ENCODE measurements at regions not wholly inside any gene's neighbourhood (a gene's known extent, or its start where the extent isn't known, plus 50 kb on each side); places are given as distances from the start of the nearest gene placed in this dataset.

DNA sequence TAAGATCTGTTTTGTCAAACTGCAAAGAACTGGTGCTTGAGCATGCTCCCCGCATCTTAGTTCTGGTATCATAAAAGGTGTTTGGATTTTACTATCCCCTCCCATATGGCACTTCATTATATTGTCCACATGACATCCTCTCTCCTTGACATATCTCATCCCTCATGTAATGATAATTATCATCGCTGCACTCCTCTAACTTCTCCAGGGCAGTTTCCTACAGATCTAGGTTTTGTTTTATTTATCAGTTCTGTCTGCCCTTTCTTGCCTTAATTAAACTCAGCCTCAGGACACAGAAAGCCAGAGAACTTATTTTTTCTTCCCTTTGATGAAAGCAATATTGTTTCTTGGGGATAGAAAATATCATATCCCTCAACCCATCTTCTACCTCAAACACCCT lies 129.6 kb upstream of the DDX18 start:
- no peak for DNase-seq

DNA sequence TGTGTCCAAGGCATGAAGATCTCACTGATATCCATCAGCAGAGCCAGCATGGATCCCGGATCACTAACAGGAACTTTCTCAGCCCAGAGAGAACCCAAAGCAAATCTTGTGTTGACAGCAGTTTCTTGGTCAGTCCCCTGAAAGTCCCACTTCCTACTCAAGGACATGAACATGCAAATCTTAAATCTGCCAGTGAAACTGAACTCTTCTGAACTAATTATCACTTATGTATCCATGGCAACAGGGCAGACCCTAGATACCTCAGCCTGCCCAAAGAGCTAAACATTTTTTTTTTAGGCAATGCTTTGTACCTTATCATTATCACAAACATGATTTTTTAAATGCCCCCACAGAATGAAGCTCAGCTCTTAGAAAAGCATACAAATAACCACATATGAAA lies 127.8 kb upstream of the DDX18 start:
- DNase-seq, result no peak

DNA sequence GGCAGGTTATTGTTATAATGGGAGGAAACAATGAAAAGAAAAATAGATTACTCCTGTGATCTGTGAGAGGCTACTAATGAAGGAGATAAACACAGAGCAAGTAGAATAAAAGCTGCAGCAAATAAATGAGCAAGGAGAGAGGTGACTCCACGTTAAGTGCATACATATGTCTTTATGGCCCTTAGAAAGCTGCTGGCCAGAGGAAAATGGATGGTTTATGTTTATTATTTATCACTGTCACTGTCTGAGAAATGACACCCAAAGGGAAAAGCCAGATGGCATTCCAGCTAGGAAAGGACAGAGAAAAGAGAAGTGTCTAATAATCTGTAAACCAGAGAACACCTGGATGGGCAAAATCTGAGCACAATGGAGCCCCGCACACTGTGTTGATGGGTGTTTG lies 122.9 kb upstream of the DDX18 start:
- peak; percentile 56 for DNase-seq

DNA sequence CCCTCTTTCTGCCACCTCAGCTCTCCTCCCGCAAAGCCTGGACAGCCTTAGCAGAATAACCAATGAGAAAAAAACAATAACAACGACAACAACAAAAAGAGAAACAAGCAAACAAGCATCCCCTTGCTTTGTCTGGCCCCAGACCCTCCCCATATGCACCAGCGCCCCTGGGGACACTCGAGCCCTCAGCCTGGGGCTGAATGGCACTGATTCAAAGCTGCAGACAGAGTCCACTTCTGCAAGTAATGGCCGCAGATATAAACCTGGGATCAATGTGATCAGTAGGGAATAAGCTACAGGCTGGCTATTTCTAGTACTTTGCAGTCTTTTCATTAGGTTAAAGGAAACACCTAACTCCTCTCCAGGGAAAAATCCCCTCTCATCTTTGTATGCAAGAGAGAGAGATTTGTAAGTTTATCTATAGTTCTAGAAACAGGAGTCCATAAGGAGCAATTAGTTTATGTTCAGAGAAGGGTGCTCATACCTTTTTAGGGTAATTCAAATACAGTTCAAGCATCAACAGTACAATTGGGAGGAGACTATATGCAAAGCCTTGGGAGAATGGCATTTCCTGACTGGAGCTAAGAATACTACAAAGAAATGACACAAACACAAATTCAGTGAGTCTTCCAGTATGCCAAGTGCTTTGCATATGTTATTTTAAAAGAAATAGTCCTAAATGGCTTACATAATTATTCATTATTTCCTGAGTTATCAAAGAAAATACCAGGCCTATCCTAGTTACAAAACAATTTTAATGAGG lies 122.3 kb upstream of the DDX18 start:
- DNase-seq, result peak; percentile 73

DNA sequence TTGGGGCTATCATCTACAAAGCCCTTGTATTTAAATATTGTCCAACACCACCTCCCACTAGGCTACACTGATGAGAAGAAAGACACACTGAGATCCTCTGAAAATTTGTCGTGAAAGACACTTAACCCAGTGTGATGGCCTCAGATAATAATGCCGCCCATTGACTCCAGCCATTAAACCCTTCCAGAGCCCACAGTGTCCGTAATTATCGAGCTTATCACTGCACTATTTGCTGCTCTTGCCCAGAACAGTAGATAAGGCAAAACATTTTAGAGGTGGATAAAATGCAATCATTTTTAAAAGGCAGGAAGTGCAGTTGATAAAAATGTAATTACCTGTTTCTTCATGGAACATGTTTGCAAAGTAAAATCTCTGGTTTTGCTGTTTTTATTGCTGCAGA lies 121.3 kb upstream of the DDX18 start:
- peak; percentile 15 for DNase-seq

DNA sequence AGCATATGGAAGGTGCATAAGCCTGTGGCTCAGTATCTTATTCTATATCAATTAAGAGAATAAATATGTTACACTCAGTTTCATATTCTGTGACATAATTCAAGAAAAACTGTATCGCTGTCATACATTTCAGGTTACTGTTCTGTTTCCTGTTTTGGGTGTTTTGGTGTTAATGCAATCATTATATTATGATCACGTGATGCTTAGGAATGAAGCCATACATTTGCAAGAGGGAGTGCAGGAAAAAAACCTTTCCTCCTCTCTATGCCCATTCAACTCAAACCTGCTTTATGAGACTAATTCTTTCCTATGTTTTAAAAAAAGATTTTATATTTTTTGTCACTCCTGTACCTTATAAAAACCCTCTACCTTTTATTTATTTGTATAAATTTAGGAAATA lies 120.8 kb upstream of the DDX18 start:
- DNase-seq, result no peak

DNA sequence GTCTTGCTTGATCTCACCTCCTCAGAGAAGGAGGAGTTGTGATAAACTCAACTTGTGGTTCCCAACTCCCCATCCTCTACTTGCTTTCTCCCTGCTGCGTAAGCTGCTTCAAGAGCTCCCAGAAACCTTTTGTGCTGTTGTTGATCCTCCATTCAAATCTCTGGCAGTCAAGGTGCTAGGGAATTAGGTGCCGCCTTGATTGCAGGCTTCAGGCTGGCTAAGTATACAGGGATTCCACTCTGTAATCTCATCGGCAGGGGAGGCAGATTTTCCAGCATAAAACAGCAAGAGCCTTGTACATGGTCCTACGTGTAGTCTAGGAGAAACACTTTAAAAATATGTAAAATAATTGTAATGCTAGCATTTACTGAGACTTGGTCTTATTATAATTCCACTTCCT lies 116.2 kb upstream of the DDX18 start:
- DNase-seq, result no peak

DNA sequence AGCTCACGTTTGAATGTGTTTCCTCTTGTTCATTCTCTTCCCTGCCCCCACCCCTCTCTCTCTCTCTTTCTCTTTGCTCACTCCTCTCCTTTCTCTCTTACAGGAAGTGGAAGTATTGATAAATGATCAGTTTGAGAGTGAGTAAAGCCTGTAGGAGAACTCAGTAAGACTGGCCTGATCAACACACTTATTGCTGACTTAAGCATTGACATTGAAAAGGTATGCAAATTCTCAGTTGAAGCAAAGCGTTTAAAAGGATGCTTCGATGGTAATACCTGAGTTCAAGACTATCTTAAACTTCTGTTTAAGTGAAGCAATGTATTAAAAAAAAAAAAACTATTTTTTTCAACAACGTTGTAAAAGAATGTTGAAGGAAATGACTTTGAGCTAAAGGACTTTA lies 115.7 kb upstream of the DDX18 start:
- no peak for DNase-seq

DNA sequence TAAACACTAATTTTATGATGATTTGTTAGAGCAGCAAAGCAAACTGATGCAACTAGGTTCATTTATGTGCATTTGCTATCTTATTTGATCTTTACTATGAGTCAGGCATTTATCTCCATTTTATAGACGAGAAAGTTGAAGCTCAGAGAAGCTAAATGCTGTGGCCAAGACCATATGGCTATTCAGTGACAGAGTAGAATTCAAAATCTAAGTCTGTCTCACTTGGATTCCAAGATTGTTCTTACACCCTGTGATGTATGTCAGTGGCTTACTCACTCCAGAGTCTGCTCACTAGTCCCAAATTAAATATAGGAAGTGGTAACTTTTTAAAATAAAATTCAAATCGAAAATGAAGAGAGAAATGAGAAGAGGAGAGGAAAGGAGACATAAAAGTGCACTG lies 114.0 kb upstream of the DDX18 start:
- DNase-seq, result no peak

DNA sequence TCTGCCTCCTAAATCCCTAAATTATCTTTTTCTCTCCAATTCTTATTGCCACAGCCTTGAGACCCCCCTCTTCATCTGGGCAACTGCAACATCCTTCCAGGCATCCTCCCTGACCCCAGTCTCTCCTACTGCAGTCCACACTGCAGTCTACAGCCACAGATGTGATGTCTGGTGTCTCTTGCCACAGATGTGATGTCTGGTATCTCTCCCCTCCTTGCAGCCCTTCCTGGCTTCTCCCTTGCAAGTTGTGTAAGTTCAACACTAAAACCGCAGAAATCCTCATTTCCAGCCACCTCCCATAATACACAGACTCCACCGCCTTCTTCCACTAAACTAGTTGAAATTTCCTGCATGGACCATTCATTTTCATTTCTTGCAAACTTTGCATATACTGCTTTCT lies 113.1 kb upstream of the DDX18 start:
- no peak for DNase-seq

DNA sequence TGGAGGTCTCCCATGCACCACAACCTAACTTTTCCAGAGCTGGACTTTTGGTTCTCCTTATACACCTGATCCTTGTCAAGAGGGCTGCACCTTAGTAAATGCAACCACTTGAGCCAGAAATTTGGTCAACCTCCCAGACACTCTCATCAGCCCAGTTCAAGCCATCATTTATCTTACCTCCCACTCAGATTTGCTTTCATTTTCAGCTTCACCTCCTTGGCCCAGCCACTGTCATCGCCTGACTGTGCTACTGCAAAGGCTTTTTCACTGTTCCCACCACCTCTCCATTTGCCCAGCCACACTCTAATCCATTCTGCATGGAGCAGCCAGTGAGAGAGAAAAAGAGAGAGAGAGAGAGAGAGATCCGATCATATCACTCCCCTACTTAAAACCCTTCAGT lies 112.4 kb upstream of the DDX18 start:
- no peak for DNase-seq

DNA sequence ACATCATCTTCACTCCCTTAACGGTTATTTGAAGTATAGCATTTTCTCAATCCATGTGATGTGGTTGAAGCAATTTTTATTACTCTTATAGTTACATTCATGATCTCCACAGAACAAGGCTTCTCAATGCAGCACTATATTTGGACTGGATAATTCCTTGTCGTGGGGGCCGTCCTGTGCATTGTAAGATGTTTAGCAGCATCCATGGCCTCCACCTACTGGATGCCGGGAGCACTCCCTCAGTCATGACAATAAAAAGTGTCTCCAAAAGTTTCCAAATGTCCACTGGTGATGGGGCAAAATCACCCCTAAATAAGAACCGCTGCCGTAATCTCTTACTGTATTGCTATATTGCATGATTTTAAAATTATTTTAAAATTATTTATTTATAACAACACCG lies 110.6 kb upstream of the DDX18 start:
- no peak for DNase-seq

DNA sequence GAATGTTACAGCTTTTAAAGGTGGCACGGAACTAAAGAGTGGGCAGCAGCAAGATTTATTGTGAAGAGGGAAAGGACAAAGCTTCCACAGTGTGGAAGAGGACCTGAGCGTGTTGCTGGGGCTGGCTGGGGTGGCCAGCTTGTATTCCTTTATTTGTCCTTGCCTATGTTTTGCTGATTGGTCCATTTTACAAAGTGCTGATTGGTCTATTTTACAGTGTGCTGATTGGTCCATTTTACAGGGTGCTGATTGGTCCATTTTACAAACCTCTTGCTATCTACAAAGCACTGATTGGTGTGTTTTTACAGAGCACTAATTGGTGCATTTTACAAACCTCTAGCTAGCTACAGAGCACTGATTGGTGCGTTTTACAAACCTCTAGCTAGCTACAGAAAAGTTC lies 109.7 kb upstream of the DDX18 start:
- DNase-seq, result no peak

DNA sequence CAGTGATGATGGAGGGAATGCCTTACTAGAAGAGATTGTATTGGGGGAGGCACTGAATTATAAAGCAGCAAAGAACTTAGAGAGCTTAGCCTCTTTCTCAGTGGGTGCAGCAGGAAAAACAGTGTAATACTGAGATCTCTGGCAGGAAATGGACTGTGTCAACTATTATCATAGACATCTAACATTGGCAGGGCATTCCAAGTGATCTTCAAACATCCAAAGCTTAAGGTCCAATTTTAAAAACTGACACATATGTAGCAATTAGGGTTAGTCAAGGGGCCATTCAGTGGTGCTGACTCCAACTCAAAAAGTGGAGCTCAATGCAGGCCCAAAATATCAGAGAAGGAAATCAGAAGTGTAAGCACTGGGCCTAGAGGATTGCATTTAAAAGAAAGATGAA lies 106.6 kb upstream of the DDX18 start:
- DNase-seq, result no peak

DNA sequence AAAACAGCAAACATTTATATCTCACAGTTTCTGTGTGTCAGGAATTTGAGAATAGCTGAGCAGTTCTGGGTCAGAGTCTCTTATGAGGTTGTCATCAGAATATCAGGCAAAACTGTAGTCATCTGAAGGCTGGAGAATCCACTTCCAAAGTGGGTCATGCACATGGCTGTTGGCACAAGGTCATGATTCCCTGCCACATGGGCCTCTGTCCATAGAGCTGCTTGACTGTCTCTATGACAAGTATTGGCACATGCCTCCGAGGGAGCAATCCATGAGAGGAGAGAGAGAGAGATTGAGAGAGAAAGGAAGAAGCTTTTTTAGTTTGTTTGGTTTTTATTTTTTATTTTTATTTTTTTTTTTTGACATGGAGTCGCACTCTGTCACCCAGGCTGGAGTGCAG lies 101.8 kb upstream of the DDX18 start:
- no peak for DNase-seq

DNA sequence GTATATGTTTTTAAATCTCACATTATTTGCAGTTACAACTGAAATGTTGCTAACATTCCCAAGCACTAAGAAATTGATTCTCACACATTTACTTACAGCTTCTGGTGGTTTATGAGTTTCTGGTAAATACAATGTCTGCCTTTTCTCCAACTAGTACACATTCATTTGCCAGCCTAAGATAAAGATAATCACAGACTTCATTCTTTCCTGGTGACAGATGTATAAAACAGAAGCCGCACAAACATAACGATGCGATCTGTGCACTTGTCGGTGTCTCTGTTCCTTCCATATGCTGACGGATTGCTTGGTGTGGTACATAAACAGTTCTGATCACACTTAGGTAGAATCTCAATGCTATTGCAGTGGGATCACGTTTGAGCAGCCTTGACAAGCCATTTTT lies 100.4 kb upstream of the DDX18 start:
- no peak for DNase-seq

DNA sequence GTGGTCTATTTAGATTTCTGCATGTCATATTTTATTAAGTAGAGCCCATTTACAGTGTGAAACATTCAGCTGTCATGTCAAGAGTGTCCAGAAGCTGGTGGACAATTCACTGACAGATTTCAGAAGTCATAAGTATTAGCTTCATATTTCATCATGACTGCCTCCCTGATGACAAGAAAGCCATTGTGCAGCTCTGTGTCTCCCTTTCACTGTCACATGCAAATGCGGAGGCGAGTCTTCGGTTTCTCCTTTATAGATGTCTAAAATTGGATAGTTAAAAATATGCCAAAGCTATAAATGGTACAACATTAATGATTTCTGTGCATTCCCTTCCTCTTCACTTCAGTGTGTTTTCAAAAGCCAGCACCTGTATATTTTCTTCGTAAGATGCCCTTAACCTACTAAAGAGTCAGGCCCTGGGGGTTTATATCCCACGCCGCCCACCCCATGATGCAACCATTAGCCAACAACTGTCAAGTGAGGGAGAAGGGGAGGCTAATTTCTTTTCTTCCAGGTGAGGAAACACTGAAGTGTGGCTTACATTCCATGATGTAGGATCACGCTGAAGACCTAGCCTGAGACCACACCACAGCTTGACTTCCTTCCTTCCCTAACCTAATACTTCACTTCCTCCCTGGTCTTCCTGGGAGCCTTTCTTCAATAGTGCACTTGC lies 99.6 kb upstream of the DDX18 start:
- no peak for DNase-seq

DNA sequence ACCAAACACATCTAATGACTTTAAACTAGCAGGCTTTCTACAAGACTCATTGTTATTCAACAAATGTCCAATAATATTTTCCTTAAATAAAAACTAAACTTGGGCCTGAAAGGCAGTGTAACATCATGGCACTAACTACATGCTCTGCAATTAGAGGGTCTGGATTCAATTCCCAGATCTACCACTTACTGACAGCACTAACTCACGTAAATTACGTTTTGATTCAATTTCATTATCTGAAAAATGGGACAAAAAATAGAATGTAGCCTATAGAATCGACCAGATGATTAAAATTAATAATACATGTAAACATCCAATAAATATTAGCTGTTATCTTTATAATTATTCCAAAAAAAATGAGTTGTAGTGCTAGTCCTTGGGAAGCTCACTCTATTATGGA lies 98.0 kb upstream of the DDX18 start:
- DNase-seq, result no peak

DNA sequence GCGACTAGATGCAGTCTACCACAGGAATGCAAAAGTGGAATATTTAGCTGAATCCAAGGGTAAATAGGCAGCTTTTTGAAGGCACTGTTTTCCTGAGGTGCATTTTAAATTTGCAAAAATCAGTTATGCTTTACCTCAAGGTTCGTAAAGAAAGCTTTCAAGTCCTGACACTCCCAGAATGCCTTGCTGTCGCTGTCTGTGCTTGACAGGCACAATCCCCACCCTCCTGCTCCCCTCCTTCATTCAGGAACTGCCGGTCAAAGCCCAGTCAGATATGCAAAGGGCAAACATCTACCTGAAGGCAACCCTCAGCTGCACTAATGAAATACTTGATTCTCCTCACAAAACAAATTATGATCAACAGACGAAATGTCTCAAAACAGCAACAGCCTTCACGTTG lies 97.4 kb upstream of the DDX18 start:
- no peak for DNase-seq

DNA sequence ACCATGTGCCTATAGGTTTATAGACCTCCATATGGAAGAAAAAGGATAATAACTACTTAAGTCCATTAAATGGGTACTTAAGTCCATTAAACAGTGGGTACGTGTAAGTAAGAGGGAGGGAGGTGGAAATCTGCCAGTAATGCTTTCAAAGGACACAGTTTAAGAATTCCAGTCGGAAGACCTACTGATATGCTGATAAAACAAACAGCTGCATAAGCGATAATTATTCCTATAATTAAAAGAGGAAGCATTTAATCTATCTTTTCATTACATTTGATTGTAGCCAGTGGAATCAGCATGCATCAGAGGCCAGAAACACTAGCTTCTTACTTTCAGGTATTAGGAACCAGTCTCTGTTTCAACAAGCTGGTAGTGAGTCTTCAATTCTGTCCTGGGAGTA lies 96.4 kb upstream of the DDX18 start:
- DNase-seq, result peak; percentile 13

DNA sequence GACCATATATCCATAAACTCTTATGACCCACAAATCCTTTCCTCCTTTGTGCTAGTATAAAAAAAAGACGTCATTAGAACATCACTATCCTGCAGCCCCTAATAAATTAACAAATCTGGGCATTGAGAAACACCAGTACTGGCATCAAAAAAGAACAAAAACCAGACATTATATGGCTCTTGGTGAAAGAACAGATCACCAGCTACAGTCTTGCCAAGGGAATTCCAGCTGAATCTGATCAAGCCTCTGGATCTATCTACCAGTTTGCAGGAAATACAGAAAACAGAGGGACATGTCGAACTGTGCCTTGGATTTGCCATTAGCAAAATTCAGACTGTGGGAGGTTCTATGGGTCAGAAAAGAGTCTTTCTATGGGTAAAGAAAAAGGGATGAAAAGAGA lies 93.7 kb upstream of the DDX18 start:
- no peak for DNase-seq

DNA sequence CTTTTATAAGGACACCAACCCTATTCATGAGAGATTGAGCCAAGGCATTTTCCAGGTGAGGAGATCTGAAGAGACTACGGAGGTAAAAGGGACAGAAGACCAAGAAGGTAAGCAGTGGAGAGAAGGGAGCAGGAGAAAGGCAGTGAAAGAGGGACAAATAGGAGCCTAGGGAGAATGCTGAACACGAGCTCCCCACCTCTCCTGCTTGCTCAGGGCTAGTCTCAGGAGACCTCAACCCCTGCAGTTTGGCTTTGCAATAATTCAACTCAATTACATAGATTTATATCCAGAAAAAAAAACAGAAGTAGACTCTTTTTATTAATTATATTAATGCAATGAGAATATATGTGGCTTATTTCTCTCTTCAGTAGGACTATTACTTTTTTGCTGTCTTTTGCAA lies 91.0 kb upstream of the DDX18 start:
- DNase-seq, result no peak

DNA sequence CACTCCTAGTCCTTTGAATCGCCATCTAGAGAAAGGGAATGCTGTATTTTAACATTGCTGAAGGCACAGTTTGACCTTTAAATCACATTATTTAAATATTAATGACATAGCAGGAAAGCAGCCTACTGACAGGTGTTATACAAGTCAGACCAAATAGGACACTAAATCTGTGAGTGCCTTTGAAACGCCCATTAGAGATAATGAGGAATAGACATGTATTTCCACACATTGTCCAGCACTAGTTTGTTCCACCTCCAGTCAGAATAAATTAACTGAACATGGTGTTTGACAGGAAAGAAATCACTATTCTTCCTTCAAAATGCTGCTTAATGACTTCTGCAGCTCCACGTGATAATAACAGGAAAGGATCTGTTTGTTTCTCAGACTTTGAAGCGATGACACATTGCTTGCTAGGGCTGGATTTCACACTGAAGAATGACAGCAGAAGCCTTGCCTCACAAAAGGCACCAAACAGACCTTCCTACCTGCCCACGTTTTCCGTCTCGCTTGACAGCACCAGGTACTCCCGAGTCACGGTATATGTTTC lies 90.5 kb upstream of the DDX18 start:
- DNase-seq, result no peak

DNA sequence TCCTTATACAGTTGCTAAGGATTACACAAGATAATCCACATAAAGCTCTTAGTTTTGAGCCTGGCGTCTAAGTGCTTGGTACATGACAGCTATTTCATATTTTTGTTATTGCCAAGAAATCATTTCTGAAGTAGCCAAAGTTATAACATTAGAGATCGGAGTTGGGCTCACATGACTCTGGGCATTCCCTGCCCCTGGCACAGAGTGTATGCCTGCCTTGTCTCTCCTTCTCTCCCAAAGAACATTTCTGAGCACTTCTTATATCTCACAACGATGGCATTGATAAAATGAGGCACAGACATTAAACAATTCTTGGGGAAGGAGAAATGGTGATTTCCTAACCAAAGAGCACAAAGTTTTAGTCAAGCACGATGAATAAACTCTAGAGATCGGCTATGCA lies 87.7 kb upstream of the DDX18 start:
- DNase-seq, result no peak

DNA sequence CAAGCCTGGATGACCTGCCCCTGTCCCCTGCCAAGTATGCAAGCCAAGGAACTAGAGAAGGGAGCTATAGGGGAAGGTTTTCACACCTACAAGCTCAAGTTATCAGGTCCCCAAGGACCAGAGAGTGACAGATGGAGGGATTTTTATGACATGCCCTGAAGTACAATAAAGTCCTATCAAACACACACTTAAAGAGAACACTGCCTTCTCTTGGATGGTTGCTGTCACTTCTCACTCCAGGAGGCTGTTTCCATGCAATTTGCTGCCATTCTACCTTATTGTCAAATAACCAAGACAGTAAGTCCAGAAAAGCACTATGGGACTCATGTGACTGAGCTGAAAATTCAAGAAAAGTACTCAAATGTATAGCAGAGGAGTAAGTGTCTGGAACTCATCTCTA lies 76.6 kb upstream of the DDX18 start:
- no peak for DNase-seq

All from NCI-H1092 treated with DMSO at 0.1 percent for 48 hours (cell line).